HG03521 (cell line): ENCODE measurements at regions not wholly inside any gene's neighbourhood (a gene's known extent, or its start where the extent isn't known, plus 50 kb on each side); places are given as distances from the start of the nearest gene placed in this dataset.
A peak's percentile ranks its signal among the peaks of the same experiment; 100 is the strongest.
"Not testable (repeated sequence)": the region's sequence is repeated elsewhere in the genome, so short reads cannot be mapped to it uniquely, and the experiment has no call there.

ENCODE experiments used
- ATAC-seq: cut with Tn5 transposase; IDR thresholded peaks from one replicate; pipeline ENCODE4 v1.9.1; 2021; ENCODE audit warnings: mild to moderate bottlenecking, moderate library complexity; ENCODE audit not compliant: unreplicated experiment

DNA sequence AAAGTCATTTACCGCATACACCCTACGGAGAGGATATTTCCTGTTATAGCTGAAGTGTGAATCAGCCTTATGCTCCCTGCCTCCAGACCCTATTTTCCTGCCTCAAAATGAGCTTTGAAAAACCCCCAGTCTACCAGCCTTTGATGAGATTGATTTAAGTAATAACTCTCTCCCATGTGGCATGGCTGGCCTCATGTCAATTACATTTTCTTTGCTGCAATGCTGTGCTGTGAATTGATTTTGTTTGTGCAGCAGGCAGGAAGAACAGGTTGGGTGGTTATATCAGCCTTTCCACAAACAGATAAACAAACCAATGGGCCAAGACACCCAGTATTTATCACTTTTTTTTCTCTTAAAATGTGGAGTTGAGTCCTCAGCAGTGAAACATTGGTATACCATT lies 1105.5 kb upstream of the TMEM132C start:
- no peak for ATAC-seq

DNA sequence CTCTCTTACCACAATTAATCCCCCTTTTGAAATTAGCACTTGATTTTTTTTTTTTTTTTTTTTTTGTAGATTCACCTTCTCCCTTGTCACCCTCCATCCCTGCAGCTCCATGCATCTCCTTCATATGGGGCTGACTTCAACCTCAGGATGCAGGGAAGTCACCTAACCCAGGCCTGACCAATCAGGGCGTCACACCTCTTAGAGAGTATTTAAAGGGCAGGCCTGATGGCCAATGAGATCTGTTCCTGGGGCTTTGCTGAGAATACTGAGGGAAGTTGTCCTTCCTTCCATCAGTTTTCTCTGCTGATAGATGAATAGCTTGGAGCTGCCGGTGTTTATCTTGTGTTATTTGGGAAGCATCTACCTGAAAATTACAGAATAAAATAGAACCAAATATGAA lies 1104.7 kb upstream of the TMEM132C start:
- no peak for ATAC-seq

GRCh38 chr12:127162902-127163301 lies 1104.1 kb upstream of the TMEM132C start:
- ATAC-seq: peak; percentile 82

DNA sequence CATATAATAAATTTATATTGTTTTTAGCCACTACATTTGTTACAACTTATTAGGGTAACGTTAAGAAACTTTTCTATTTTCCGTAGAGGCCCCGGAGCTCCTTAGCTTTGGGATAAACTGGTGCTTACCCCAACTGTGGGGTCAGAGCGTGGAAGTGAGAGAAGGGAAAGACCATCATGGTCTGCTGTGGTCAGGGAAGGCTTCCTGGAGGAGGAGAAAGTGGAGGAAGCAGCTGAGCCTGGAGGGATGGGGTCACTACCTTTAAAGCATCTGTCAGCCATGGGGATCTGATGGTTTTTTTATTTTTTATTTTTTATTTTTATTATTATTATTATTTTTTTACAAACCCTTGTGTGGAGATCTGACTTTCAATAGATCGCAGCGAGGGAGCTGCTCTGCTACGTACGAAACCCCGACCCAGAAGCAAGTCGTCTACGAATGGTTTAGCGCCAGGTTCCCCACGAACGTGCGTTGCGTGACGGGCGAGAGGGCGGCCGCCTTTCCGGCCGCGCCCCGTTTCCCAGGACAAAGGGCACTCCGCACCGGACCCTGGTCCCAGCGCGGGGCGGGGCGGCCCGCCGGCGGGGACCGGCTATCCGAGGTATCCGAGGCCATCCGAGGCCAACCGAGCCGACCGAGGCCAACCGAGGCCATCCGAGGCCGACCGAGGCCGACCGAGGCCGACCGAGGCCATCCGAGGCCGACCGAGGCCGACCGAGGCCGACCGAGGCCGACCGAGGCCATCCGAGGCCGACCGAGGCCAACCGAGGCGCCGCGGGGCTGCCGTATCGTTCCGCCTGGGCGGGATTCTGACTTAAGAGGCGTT lies 1101.2 kb upstream of the TMEM132C start:
- peak; percentile 44 for ATAC-seq

DNA sequence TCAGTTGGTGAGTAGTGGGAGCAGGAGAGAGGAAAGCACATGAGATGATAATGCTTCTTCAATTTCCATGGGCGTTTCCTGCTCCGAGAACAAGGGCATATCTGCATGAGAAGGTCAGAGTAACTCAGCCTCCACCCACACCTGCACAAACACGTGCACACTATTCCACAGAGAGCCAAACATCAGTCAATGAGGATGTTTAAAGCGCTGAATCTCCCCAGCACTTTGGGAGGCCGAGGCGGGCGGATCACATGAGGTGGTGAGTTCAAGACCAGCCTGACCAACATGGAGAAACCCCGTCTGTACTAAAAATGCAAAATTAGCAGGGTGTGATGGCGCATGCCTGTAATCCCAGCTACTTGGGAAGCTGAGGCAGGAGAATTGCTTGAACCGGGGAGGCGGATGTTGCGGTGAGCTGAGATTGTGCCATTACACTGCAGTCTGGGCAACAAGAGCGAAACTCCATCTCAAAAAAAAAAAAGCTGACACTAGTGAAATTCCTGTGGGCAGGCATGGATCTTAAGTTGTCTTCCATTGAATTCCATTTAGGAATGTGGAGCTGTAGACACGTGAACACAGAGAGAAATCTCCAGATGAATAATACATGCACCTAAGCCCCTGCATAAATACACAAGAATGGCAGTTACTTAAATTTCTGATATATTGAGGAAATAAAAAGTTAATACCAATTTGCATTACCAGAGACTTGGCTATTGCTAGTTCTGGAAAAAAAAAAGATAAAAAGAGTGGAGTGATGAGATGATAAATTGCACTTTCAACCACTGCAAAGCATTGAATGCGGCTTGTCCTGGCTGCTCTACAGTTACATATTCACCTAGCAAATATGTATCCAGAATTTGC lies 1097.4 kb upstream of the TMEM132C start:
- no peak for ATAC-seq

GRCh38 chr12:127170226-127171180 lies 1096.5 kb upstream of the TMEM132C start:
- no peak for ATAC-seq

- no peak for ATAC-seq
Observed at GRCh38 chr12:127172861-127173260, 1094.1 kb upstream of the TMEM132C start.

- ATAC-seq: not testable (repeated sequence)
Observed at GRCh38 chr12:127173971-127174370, 1093.0 kb upstream of the TMEM132C start.

GRCh38 chr12:127174881-127175280 lies 1092.1 kb upstream of the TMEM132C start:
- ATAC-seq: no peak

DNA sequence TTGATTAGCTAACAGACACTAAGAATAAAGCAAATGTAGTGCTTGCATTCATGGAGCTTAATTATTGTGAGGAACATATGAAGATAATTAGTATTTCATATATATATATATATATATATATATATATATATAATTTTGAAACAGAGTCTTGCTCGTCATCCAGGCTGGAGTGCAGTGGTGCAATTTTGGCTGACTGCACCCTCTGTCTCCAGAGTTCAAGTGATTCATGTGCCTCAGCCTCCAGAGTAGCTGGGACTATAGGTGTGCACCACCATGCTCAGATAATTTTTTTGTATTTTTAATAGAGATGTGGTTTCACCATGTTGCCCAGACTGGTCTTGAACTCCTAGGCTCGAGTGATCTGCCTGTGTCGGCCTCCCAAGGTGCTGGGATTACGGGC lies 1091.6 kb upstream of the TMEM132C start:
- no peak for ATAC-seq

GRCh38 chr12:127176804-127177203 lies 1090.2 kb upstream of the TMEM132C start:
- ATAC-seq: no peak

DNA sequence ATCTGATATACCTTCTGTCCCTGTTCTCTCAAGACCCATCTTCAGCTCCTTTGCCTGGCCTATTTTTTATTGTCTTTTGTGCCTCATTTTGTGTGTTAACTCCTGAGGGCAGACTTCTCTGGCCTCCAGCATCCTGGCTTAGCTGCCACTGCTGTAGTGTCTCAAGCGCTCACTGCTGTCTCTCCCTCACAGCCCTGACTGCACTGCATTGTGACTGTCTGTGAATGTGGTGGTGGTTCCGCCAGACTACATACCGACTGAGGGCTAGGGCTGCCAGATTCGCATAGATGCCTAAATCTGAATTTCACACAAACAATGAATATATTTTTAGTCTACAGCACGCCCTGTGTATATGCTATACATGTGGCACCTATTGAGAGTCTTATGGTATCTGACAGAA lies 1088.9 kb upstream of the TMEM132C start:
- no peak for ATAC-seq

- ATAC-seq: no peak
Observed at GRCh38 chr12:127178463-127178862, 1088.5 kb upstream of the TMEM132C start.

DNA sequence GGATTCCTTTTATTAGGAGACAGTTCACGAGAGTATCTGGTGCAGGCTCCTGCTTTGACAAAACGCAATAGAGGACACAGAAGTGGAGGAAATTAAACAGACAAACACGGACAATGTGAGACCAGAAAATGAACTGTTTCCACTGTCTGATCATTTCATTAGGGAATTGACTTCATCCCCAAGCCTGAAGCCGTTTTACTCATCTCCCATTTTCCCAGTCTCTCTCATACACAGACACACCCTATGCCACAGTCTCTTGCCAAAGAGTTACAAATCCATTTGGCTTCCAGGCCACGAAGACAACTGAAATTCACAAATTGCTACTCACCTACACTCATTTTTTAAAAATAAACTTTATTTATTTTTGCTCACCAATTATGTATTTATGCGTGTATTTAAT lies 1087.8 kb upstream of the TMEM132C start:
- no peak for ATAC-seq

DNA sequence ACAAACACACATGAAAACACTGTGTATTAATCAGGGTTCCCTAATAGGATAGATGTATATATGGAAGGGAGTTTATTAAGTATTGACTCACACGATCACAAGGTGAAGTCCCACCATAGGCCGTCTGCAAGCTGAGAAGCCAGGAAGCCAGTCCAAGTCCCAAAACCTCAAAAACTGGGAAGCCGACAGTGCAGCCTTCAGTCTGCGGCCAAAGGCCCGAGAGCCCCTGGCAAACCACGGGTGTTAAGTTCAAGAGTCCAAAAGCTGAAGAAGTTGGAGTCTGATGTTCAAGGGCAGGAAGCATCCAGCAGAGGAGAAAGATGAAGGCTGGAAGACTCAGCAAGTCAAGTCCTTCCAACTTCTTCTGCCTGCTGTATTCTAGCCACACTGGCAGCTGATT lies 1085.0 kb upstream of the TMEM132C start:
- ATAC-seq: no peak

- ATAC-seq: no peak
Observed at GRCh38 chr12:127189992-127190391, 1077.0 kb upstream of the TMEM132C start.

GRCh38 chr12:127191129-127191528 lies 1075.8 kb upstream of the TMEM132C start:
- no peak for ATAC-seq

GRCh38 chr12:127192391-127192790 lies 1074.6 kb upstream of the TMEM132C start:
- no peak for ATAC-seq

GRCh38 chr12:127193341-127193740 lies 1073.6 kb upstream of the TMEM132C start:
- ATAC-seq: no peak

DNA sequence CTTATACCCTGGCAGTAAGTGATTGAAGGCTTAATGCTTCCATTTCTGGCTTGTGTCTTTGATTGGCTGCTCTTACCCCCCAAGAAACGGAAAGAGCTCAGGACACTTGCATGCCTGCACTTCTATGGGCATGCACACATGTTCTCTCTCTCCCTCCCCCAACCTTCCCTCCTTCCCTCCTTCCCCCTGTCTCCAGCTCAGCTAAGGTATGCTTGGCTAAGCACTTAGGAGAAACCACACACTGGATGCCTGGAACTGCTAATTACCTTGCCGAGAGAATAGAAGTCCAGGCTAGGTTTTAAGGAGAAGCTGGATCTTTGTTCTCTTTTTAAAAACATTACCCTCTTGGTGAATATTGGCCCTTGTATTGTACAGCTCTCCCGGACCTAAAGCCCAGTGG lies 1072.8 kb upstream of the TMEM132C start:
- ATAC-seq: no peak
